CD4-positive, alpha-beta T cell (primary cell): ENCODE measurements at regions not wholly inside any gene's neighbourhood (a gene's known extent, or its start where the extent isn't known, plus 50 kb on each side); places are given as distances from the start of the nearest gene placed in this dataset.

ENCODE experiments used
- ATAC-seq: fragments of 200-7000 bp; cut with Tn5 transposase; one replicate; pipeline ENCODE4 v1.10.0; 2022; ENCODE audit warnings: mild to moderate bottlenecking; ENCODE audit not compliant: poor library complexity
- CTCF ChIA-PET: fragments of 350-600 bp; sonication (Branson Sonifier 250); formaldehyde crosslinking; loops from one replicate; lab custom pipeline; 2021; ENCODE audit warnings: antibody characterized with exemption, inconsistent platforms; lab: Charles Lee
- POLR2A ChIA-PET: fragments of 350-600 bp; sonication (Branson Sonifier 250); formaldehyde crosslinking; loops from one replicate; lab custom pipeline; 2021; ENCODE audit warnings: antibody characterized with exemption, inconsistent platforms; lab: Charles Lee
- DNase-seq, 14 experiments: peaks; one replicate each; pipeline ENCODE4 v3.0.0-alpha.2; 2013 to 2020; ENCODE audit warnings: mixed read lengths in 2 of 14
- H3K27ac ChIP-seq, 2 donors: one replicate each; pipeline versions ENCODE4 v1.5.1 to v1.7.0; 2013; ENCODE audit warnings: low read length in 2 of 2, low read depth in 1 of 2, mild to moderate bottlenecking in 1 of 2
- H3K27me3 ChIP-seq, 2 experiments: 1 replicate in 1 of 2; 2 replicates in 1 of 2; pipeline versions ENCODE4 v1.6.1 to v1.7.0; 2013; ENCODE audit warnings: low read length in 2 of 2, control low read depth in 1 of 2, mild to moderate bottlenecking in 1 of 2, moderate library complexity in 1 of 2; ENCODE audit not compliant: insufficient read depth in 2 of 2, control insufficient read depth in 1 of 2
- H3K36me3 ChIP-seq: one replicate; pipeline ENCODE4 v1.6.1; 2013; ENCODE audit warnings: low read length, control low read depth; ENCODE audit not compliant: insufficient read depth
- H3K4me1 ChIP-seq: one replicate; pipeline ENCODE4 v1.6.1; 2013; ENCODE audit warnings: low read length, control low read depth; ENCODE audit not compliant: insufficient read depth
- H3K4me3 ChIP-seq: one replicate; pipeline ENCODE4 v1.5.1; 2013; ENCODE audit warnings: mild to moderate bottlenecking, low read length, moderate library complexity
- H3K9me3 ChIP-seq, 2 experiments: 1 replicate in 1 of 2; 2 replicates in 1 of 2; pipeline versions ENCODE4 v1.6.1 to v1.7.0; 2013; ENCODE audit warnings: low read length in 2 of 2, mild to moderate bottlenecking in 2 of 2, control low read depth in 1 of 2, moderate library complexity in 1 of 2; ENCODE audit not compliant: control insufficient read depth in 1 of 2, insufficient read depth in 1 of 2
- H3K27ac Mint-ChIP-seq: one replicate; pipeline ENCODE4 v1.8.0; 2020; ENCODE audit warnings: mixed read lengths
- H3K27me3 Mint-ChIP-seq: one replicate; pipeline ENCODE4 v1.8.0; 2021; ENCODE audit warnings: mixed read lengths
- H3K36me3 Mint-ChIP-seq: one replicate; pipeline ENCODE4 v1.8.0; 2021; ENCODE audit warnings: low read depth, mixed read lengths
- H3K4me1 Mint-ChIP-seq: one replicate; pipeline ENCODE4 v1.8.0; 2021; ENCODE audit warnings: low read depth, mixed read lengths
- H3K4me3 Mint-ChIP-seq: one replicate; pipeline ENCODE4 v1.8.0; 2020; ENCODE audit warnings: mild to moderate bottlenecking, mixed read lengths
- H3K9me3 Mint-ChIP-seq: one replicate; pipeline ENCODE4 v1.8.0; 2020; ENCODE audit warnings: mixed read lengths
- intact Hi-C, 2 experiments: fragments of 100-400 bp; cut with DNase I in 1 of 2; cut with micrococcal nuclease in 1 of 2; formaldehyde crosslinking; loops; one replicate each; pipeline versions ENCODE4 v1.15.1 to v1.9.0; 2023 to 2025; cut with DNase I, micrococcal nuclease
- TF ChIP-seq, protein P1 (sequence below): fragments of 200-600 bp; IDR thresholded peaks from one replicate; pipeline ENCODE4 v1.8.0; 2022; ENCODE audit warnings: antibody characterized with exemption, mild to moderate bottlenecking

DNA sequence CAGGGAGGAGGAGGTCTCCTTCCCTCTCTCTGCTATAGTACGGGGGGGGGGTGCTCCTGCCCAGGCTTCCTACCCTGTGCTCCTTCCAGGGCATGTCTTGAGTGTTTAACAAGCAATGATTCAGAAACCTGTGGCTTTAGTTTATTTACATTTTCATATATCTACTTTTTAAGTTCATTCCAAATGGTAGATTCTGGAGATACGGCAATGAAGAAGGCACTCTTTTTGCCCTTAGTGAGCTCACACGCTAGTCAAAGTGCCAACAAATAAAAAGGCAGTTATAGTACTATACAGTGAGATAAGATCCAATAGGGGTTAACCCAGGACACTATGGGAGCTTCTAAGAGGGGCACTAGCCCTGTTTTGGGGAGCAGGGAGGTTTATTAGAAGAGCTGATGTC is 169.3 kb upstream of the CACNA1E start:
- peaks cover 44 to 51% of the 10 kb centered on the region in 2 experiments for H3K27me3 ChIP-seq
- H3K36me3 Mint-ChIP-seq: no peaks in the 10 kb centered on the region
- H3K27me3 Mint-ChIP-seq: peaks cover 62% of the 10 kb centered on the region
- DNase-seq (no peak), ATAC-seq (no peak)
- H3K9me3 ChIP-seq: peaks cover 0 to 8% of the 10 kb centered on the region in 2 experiments
- H3K4me1 Mint-ChIP-seq: peaks cover 16% of the 10 kb centered on the region
- CTCF ChIA-PET: no interaction called here
- H3K27ac Mint-ChIP-seq: no peak overlapping the region
- POLR2A ChIA-PET: interaction anchor here (1.1 kb wide), 1 partner anchor 124 kb away, joined by 4 read pairs; no protein-coding TSS in a partner anchor
- no peak overlapping the region for H3K4me3 Mint-ChIP-seq
- TF ChIP-seq, protein P1, sequence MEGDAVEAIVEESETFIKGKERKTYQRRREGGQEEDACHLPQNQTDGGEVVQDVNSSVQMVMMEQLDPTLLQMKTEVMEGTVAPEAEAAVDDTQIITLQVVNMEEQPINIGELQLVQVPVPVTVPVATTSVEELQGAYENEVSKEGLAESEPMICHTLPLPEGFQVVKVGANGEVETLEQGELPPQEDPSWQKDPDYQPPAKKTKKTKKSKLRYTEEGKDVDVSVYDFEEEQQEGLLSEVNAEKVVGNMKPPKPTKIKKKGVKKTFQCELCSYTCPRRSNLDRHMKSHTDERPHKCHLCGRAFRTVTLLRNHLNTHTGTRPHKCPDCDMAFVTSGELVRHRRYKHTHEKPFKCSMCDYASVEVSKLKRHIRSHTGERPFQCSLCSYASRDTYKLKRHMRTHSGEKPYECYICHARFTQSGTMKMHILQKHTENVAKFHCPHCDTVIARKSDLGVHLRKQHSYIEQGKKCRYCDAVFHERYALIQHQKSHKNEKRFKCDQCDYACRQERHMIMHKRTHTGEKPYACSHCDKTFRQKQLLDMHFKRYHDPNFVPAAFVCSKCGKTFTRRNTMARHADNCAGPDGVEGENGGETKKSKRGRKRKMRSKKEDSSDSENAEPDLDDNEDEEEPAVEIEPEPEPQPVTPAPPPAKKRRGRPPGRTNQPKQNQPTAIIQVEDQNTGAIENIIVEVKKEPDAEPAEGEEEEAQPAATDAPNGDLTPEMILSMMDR: no peak
- no peak overlapping the region for H3K27ac ChIP-seq
- no peak overlapping the region for H3K4me3 ChIP-seq
- peaks cover 23% of the 10 kb centered on the region for H3K4me1 ChIP-seq
- intact Hi-C loops: no loop called here
- H3K36me3 ChIP-seq: no peaks in the 10 kb centered on the region
- H3K9me3 Mint-ChIP-seq: no peaks in the 10 kb centered on the region

DNA sequence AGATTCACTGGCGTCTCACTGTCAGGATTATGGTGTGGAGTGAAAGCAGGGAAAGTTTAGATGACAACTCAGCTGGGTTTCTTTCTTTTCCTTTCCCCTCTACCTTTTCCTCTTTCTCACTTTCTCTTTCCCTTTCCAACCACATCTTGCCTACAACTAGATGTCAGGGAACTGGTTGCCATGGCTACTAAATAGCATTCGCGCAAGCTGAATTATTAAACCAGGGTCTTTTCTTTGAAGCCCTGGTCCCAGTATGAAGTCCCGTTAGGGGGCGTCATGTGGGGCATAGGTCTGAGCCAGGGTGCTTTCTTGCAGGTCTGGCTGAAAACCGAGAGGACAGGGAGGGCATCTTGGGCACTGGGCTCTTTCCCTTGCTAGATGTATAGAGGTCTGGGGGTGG is 168.4 kb upstream of the CACNA1E start:
- no peak for DNase-seq
- Histone ChIP-seq H3K4me1 (peaks cover 24% of the 10 kb centered on the region), H3K9me3 (peaks cover 0 to 8% of the 10 kb centered on the region in 2 experiments), H3K27ac (no peak overlapping the region), H3K4me3 (no peak overlapping the region), H3K27me3 (peaks cover 48 to 54% of the 10 kb centered on the region in 2 experiments), H3K36me3 (no peaks in the 10 kb centered on the region)
- H3K36me3 Mint-ChIP-seq: no peaks in the 10 kb centered on the region
- H3K27me3 Mint-ChIP-seq: peaks cover 71% of the 10 kb centered on the region
- H3K9me3 Mint-ChIP-seq: no peaks in the 10 kb centered on the region
- TF ChIP-seq, protein P1: no peak
- no peak overlapping the region for H3K4me3 Mint-ChIP-seq
- peaks cover 18% of the 10 kb centered on the region for H3K4me1 Mint-ChIP-seq
- no peak for ATAC-seq
- ChIA-PET POLR2A (no interaction called here), CTCF (no interaction called here)
- intact Hi-C loops: no loop called here
- no peak overlapping the region for H3K27ac Mint-ChIP-seq

DNA sequence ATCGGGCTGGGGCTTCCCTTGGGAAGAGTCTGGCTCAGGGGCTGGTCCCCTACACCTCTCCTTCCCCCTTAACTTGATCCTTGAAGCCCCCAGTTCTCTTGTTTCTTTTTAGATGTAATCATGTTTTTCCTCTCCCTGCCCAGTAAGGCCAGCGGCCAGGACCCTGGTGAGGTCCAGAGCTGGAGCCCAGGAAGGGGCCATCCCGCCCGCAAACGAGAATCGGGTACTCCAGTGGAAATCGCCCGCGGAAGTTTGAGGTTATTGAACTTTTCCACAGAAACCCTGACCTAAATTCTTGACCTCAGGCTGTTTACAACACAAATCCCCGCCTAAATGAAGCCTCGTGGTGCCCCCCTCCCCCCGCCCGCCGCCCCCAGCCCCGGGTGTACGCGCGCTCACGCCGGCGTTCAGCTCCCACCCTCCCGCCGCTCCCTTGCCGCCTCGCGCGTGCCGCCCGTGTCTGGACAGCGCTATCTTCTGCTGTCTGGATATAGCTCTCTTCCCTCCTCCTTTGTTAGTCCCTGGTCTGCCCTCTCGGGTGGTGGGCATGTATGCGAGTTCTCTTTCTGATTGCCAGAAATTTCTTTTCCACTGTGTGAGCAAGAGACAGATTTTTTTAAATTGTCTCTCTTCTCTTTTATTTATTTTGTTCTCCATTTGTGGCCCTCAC is 165.9 kb upstream of the CACNA1E start:
- H3K36me3 Mint-ChIP-seq: no peaks in the 10 kb centered on the region
- no peak for ATAC-seq
- ChIA-PET CTCF (interaction anchor here (2.0 kb wide), 1 partner anchor 108 kb away, joined by 7 read pairs; no protein-coding TSS in a partner anchor), POLR2A (interaction anchor here (0.6 to 1.1 kb wide), 2 partner anchors 15 to 80 kb away, joined by 3 read pairs; no protein-coding TSS in a partner anchor)
- H3K36me3 ChIP-seq: no peaks in the 10 kb centered on the region
- peaks cover 73% of the 10 kb centered on the region for H3K27me3 Mint-ChIP-seq
- TF ChIP-seq, protein P1: no peak
- H3K9me3 ChIP-seq: peaks cover 0 to 8% of the 10 kb centered on the region in 2 experiments
- H3K27me3 ChIP-seq: peaks cover 54 to 57% of the 10 kb centered on the region in 2 experiments
- intact Hi-C loops: no loop called here
- DNase-seq: no peak
- no peak overlapping the region for H3K27ac Mint-ChIP-seq
- H3K27ac ChIP-seq: no peak overlapping the region
- H3K4me3 Mint-ChIP-seq: peak overlapping the region; percentile 63
- H3K4me1 ChIP-seq: peaks cover 24% of the 10 kb centered on the region
- H3K9me3 Mint-ChIP-seq: no peaks in the 10 kb centered on the region
- peaks cover 18% of the 10 kb centered on the region for H3K4me1 Mint-ChIP-seq
- H3K4me3 ChIP-seq: no peak overlapping the region
